MM.1S (cell line): ENCODE measurements at regions not wholly inside any gene's neighbourhood (a gene's known extent, or its start where the extent isn't known, plus 50 kb on each side); places are given as distances from the start of the nearest gene placed in this dataset.

Source experiments
- DNase-seq: peaks from one replicate; pipeline ENCODE4 v3.0.0-alpha.2; 2015
- H2AFZ ChIP-seq: fragments of 300-600 bp; sonication (generic); 2 replicates; pipeline ENCODE4 v1.6.0; 2016; ENCODE audit warnings: antibody characterized with exemption, low read length
- H3F3A ChIP-seq: fragments of 300-600 bp; sonication (generic); 2 replicates; pipeline ENCODE4 v1.6.1; 2016; ENCODE audit warnings: mild to moderate bottlenecking, antibody characterized with exemption, low read length, moderate library complexity, mixed read lengths; ENCODE audit not compliant: insufficient read depth
- H3K27ac ChIP-seq: fragments of 300-600 bp; sonication (generic); 2 replicates; pipeline ENCODE4 v1.5.1; 2016; ENCODE audit warnings: mild to moderate bottlenecking, low read length
- H3K27me3 ChIP-seq: fragments of 300-600 bp; sonication (generic); replicated peaks from 2 replicates; pipeline ENCODE4 v1.6.0; 2016; ENCODE audit warnings: low read length; ENCODE audit not compliant: insufficient read depth
- H3K36me3 ChIP-seq: fragments of 300-600 bp; sonication (generic); replicated peaks from 2 replicates; pipeline ENCODE4 v1.6.1; 2016; ENCODE audit warnings: mild to moderate bottlenecking, low read length, mixed read lengths; ENCODE audit not compliant: insufficient read depth
- H3K4me1 ChIP-seq: fragments of 300-600 bp; sonication (generic); 2 replicates; pipeline ENCODE4 v1.6.1; 2016; ENCODE audit warnings: low read length, mixed read lengths
- H3K4me2 ChIP-seq: fragments of 300-600 bp; sonication (generic); 2 replicates; pipeline ENCODE4 v1.6.0; 2016; ENCODE audit warnings: low read depth, low read length
- H3K4me3 ChIP-seq: fragments of 300-600 bp; sonication (generic); 2 replicates; pipeline ENCODE4 v1.5.1; 2016; ENCODE audit warnings: low read length, mixed read lengths
- H3K79me2 ChIP-seq: fragments of 300-600 bp; sonication (generic); 2 replicates; pipeline ENCODE4 v1.6.1; 2016; ENCODE audit warnings: mixed run types, low read length, mixed read lengths
- H3K9ac ChIP-seq: fragments of 300-600 bp; sonication (generic); 2 replicates; pipeline ENCODE4 v1.6.1; 2016; ENCODE audit warnings: low read length, mixed read lengths
- H3K9me2 ChIP-seq: fragments of 300-600 bp; sonication (generic); replicated peaks from 2 replicates; pipeline ENCODE4 v1.6.1; 2016; ENCODE audit warnings: mild to moderate bottlenecking, low read length, mixed read lengths; ENCODE audit not compliant: insufficient read depth
- H3K9me3 ChIP-seq: fragments of 300-600 bp; sonication (generic); replicated peaks from 2 replicates; pipeline ENCODE4 v1.6.1; 2016; ENCODE audit warnings: mild to moderate bottlenecking, low read length, mixed read lengths; ENCODE audit not compliant: insufficient read depth
- H4K20me1 ChIP-seq: fragments of 300-600 bp; sonication (generic); 2 replicates; pipeline ENCODE4 v1.6.1; 2016; ENCODE audit warnings: mild to moderate bottlenecking, low read length, moderate library complexity, mixed read lengths; ENCODE audit not compliant: insufficient read depth
- EZH2 ChIP-seq: fragments of 300-600 bp; sonication (generic); optimal IDR thresholded peaks from 2 replicates; pipeline ENCODE3; 2017; ENCODE audit warnings: low read depth, mild to moderate bottlenecking, antibody characterized with exemption, low read length, mixed read lengths
- EZH2phosphoT487 ChIP-seq: fragments of 300-600 bp; sonication (generic); IDR thresholded peaks from 2 replicates; pipeline ENCODE4 v1.6.1; 2018; ENCODE audit warnings: antibody characterized with exemption, low read length
- TF ChIP-seq, protein P1 (sequence below): fragments of 300-600 bp; sonication (generic); IDR thresholded peaks from 2 replicates; pipeline ENCODE4 v1.5.1; 2016; ENCODE audit warnings: antibody characterized with exemption, low read length, mixed read lengths

DNA sequence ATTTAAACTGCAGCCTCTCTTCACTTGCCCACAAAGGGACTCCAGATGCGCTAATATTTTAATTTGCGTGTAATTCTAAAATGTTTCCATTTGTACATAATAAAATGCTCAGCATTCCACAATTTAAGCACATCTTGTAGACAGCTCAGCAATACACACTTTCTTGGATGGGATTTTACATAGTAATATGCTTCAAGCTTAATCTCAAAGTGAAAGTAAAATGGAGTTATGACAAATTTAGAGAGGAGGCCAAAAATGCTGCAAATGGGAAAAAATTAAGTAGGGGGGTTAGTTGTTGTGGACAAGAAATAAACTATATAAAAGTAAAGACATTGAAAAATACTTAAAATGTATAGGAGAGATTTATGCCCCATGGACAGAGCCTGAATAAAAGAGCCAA, 149.1 kb downstream of the FBXO8 start:
- TF ChIP-seq, protein P1, sequence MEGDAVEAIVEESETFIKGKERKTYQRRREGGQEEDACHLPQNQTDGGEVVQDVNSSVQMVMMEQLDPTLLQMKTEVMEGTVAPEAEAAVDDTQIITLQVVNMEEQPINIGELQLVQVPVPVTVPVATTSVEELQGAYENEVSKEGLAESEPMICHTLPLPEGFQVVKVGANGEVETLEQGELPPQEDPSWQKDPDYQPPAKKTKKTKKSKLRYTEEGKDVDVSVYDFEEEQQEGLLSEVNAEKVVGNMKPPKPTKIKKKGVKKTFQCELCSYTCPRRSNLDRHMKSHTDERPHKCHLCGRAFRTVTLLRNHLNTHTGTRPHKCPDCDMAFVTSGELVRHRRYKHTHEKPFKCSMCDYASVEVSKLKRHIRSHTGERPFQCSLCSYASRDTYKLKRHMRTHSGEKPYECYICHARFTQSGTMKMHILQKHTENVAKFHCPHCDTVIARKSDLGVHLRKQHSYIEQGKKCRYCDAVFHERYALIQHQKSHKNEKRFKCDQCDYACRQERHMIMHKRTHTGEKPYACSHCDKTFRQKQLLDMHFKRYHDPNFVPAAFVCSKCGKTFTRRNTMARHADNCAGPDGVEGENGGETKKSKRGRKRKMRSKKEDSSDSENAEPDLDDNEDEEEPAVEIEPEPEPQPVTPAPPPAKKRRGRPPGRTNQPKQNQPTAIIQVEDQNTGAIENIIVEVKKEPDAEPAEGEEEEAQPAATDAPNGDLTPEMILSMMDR, result no peak
- TF ChIP-seq EZH2phosphoT487, result no peak
- no peak for TF ChIP-seq EZH2
- H3K9me3 ChIP-seq, result no peaks in the 10 kb centered on the region
- no peaks in the 10 kb centered on the region for H3K4me1 ChIP-seq
- no peak overlapping the region for H3K4me3 ChIP-seq
- no peak overlapping the region for H3K27ac ChIP-seq
- H4K20me1 ChIP-seq, result no peaks in the 10 kb centered on the region
- DNase-seq, result no peak
- H2AFZ ChIP-seq, result no peak overlapping the region
- no peaks in the 10 kb centered on the region for H3K27me3 ChIP-seq
- no peaks in the 10 kb centered on the region for H3K79me2 ChIP-seq
- no peaks in the 10 kb centered on the region for H3K36me3 ChIP-seq
- H3F3A ChIP-seq, result no peaks in the 10 kb centered on the region
- no peak overlapping the region for H3K9ac ChIP-seq
- no peaks in the 10 kb centered on the region for H3K9me2 ChIP-seq
- H3K4me2 ChIP-seq, result no peak overlapping the region

DNA sequence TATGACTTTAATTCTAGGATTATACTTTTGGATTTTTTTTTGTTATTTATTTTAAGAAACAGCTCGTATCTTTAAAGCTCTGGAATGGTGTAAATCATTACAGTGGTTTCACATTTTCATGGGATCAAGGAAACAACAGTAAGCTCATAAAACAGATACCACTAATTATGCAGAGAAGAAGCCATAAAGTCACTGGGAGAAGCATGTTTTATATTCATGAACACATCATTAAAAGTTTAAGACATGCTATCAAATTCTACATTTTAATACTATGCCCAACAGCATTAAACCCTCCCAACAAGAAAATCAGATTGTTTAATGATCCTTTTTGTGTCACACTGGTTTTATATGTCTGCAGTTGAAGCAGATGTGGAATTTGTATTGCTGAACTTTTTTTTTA, 149.9 kb downstream of the FBXO8 start:
- Histone ChIP-seq H3K9me3 (no peaks in the 10 kb centered on the region), H3K9me2 (no peaks in the 10 kb centered on the region), H3K4me3 (no peak overlapping the region), H4K20me1 (no peaks in the 10 kb centered on the region), H3K4me2 (no peak overlapping the region), H3K36me3 (no peaks in the 10 kb centered on the region), H3K27ac (no peak overlapping the region), H3K9ac (no peak overlapping the region), H3K4me1 (no peaks in the 10 kb centered on the region), H2AFZ (no peak overlapping the region), H3F3A (no peaks in the 10 kb centered on the region), H3K79me2 (no peaks in the 10 kb centered on the region), H3K27me3 (no peaks in the 10 kb centered on the region)
- no peak for DNase-seq
- TF ChIP-seq EZH2phosphoT487 (no peak), EZH2 (no peak)
- TF ChIP-seq, protein P1, result no peak

DNA sequence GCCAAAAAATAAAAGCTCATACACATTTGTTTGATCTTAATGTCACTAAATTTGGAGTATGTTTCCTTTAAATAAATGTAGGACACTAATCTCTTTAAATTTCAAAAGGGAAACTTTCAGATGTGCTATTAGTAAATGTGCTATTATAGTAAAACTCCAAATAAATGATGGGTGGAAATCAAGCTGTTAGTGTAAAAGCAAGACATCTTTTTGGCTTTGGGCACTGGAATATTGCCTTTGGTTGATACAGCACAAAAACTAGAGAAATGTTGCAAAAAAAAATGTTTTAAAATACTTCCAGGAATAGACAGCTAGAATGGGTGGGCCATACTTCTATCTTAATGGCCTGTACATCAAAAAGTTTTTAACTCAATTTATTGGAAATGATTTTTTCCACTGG, 151.6 kb downstream of the FBXO8 start:
- H3K4me3 ChIP-seq, result no peak overlapping the region
- H3K9ac ChIP-seq, result no peak overlapping the region
- H3F3A ChIP-seq, result no peaks in the 10 kb centered on the region
- no peaks in the 10 kb centered on the region for H3K4me1 ChIP-seq
- no peaks in the 10 kb centered on the region for H3K36me3 ChIP-seq
- no peak for TF ChIP-seq EZH2phosphoT487
- H3K27ac ChIP-seq, result no peak overlapping the region
- no peaks in the 10 kb centered on the region for H3K27me3 ChIP-seq
- H2AFZ ChIP-seq, result no peak overlapping the region
- H3K9me2 ChIP-seq, result no peaks in the 10 kb centered on the region
- H4K20me1 ChIP-seq, result no peaks in the 10 kb centered on the region
- no peak overlapping the region for H3K4me2 ChIP-seq
- no peak for DNase-seq
- no peaks in the 10 kb centered on the region for H3K9me3 ChIP-seq
- H3K79me2 ChIP-seq, result no peaks in the 10 kb centered on the region

DNA sequence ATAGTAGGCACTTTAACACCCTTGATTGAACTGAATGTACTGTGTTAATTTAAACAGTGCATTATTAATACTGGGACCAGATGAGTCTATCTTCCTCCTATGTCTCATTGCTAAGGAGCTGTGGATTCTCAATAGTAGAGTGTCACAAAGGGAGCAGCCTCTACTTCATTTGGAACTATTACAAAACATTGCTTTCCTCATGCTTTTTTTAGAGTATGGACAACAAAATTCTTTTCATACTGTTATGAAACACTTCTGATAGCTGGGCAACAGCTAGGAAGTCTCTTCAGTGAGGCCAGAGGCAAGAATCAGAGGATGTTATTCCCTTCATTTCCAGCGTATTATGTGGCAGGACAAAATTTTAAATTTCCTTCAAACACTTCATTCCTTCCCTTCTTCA, 160.8 kb downstream of the FBXO8 start:
- no peak overlapping the region for H3K4me3 ChIP-seq
- H4K20me1 ChIP-seq, result no peaks in the 10 kb centered on the region
- no peaks in the 10 kb centered on the region for H3K4me1 ChIP-seq
- H3K9ac ChIP-seq, result no peak overlapping the region
- TF ChIP-seq EZH2phosphoT487, result no peak
- TF ChIP-seq, protein P1, result no peak
- no peak for TF ChIP-seq EZH2
- no peaks in the 10 kb centered on the region for H3K9me3 ChIP-seq
- H3K79me2 ChIP-seq, result no peaks in the 10 kb centered on the region
- H3K27ac ChIP-seq, result no peak overlapping the region
- DNase-seq, result no peak
- no peak overlapping the region for H3K4me2 ChIP-seq
- no peaks in the 10 kb centered on the region for H3K9me2 ChIP-seq
- no peak overlapping the region for H2AFZ ChIP-seq
- no peaks in the 10 kb centered on the region for H3K36me3 ChIP-seq
- no peaks in the 10 kb centered on the region for H3F3A ChIP-seq
- H3K27me3 ChIP-seq, result no peaks in the 10 kb centered on the region
